ENCODE measurements at regions not wholly inside any gene's neighbourhood (a gene's known extent, or its start where the extent isn't known, plus 50 kb on each side); places are given as distances from the start of the nearest gene placed in this dataset.

- H3K4me3 ChIP-seq (ENCODE audit: low read length): no peak overlapping the region
- no peak overlapping the region for H3K27ac ChIP-seq (ENCODE audit: low read length)
- no peak overlapping the region for H3K9ac ChIP-seq (ENCODE audit: low read length)
- no peaks in the 10 kb centered on the region for H3K27me3 ChIP-seq (ENCODE audit: control insufficient read depth, insufficient read depth, low read length)
- peaks cover 4% of the 10 kb centered on the region for H3K4me1 ChIP-seq (ENCODE audit: control insufficient read depth, low read depth, low read length)
- no peaks in the 10 kb centered on the region for H3K36me3 ChIP-seq (ENCODE audit: control insufficient read depth, low read depth, low read length)
- no peaks in the 10 kb centered on the region for H3K9me3 ChIP-seq (ENCODE audit: control insufficient read depth, low read depth, low read length)
Observed at GRCh38 chr10:21238717-21239116, 286.8 kb downstream of the SKIDA1 start.

GRCh38 chr10:21238044-21238443 is 287.4 kb downstream of the SKIDA1 start:
- Histone ChIP-seq H3K4me1 (ENCODE audit: control insufficient read depth, low read depth, low read length) (peaks cover 4% of the 10 kb centered on the region), H3K36me3 (ENCODE audit: control insufficient read depth, low read depth, low read length) (no peaks in the 10 kb centered on the region), H3K9ac (ENCODE audit: low read length) (no peak overlapping the region), H3K4me3 (ENCODE audit: low read length) (no peak overlapping the region), H3K27me3 (ENCODE audit: control insufficient read depth, insufficient read depth, low read length) (no peaks in the 10 kb centered on the region), H3K9me3 (ENCODE audit: control insufficient read depth, low read depth, low read length) (no peaks in the 10 kb centered on the region), H3K27ac (ENCODE audit: low read length) (no peak overlapping the region)

GRCh38 chr10:21234761-21235160 is 290.7 kb downstream of the SKIDA1 start:
- no peak overlapping the region for H3K9ac ChIP-seq (ENCODE audit: low read length)
- no peaks in the 10 kb centered on the region for H3K4me1 ChIP-seq (ENCODE audit: control insufficient read depth, low read depth, low read length)
- H3K27me3 ChIP-seq (ENCODE audit: control insufficient read depth, insufficient read depth, low read length): no peaks in the 10 kb centered on the region
- H3K9me3 ChIP-seq (ENCODE audit: control insufficient read depth, low read depth, low read length): peaks cover 7% of the 10 kb centered on the region
- no peak overlapping the region for H3K4me3 ChIP-seq (ENCODE audit: low read length)
- H3K27ac ChIP-seq (ENCODE audit: low read length): no peak overlapping the region
- no peaks in the 10 kb centered on the region for H3K36me3 ChIP-seq (ENCODE audit: control insufficient read depth, low read depth, low read length)

- H3K4me3 ChIP-seq (ENCODE audit: low read length): no peak overlapping the region
- H3K36me3 ChIP-seq (ENCODE audit: control insufficient read depth, low read depth, low read length): no peaks in the 10 kb centered on the region
- H3K4me1 ChIP-seq (ENCODE audit: control insufficient read depth, low read depth, low read length): no peaks in the 10 kb centered on the region
- H3K27me3 ChIP-seq (ENCODE audit: control insufficient read depth, insufficient read depth, low read length): no peaks in the 10 kb centered on the region
- no peak overlapping the region for H3K9ac ChIP-seq (ENCODE audit: low read length)
- peaks cover 7% of the 10 kb centered on the region for H3K9me3 ChIP-seq (ENCODE audit: control insufficient read depth, low read depth, low read length)
- no peak overlapping the region for H3K27ac ChIP-seq (ENCODE audit: low read length)
Observed at GRCh38 chr10:21230219-21230618, 295.3 kb downstream of the SKIDA1 start.

GRCh38 chr10:21217748-21218367 is 307.6 kb downstream of the SKIDA1 start:
- Histone ChIP-seq H3K4me3 (ENCODE audit: low read length) (no peak overlapping the region), H3K36me3 (ENCODE audit: control insufficient read depth, low read depth, low read length) (no peaks in the 10 kb centered on the region), H3K27me3 (ENCODE audit: control insufficient read depth, insufficient read depth, low read length) (no peaks in the 10 kb centered on the region), H3K9ac (ENCODE audit: low read length) (no peak overlapping the region), H3K9me3 (ENCODE audit: control insufficient read depth, low read depth, low read length) (no peaks in the 10 kb centered on the region), H3K4me1 (ENCODE audit: control insufficient read depth, low read depth, low read length) (no peaks in the 10 kb centered on the region), H3K27ac (ENCODE audit: low read length) (no peak overlapping the region)

GRCh38 chr10:21217107-21217506 is 308.4 kb downstream of the SKIDA1 start:
- Histone ChIP-seq H3K27ac (ENCODE audit: low read length) (no peak overlapping the region), H3K27me3 (ENCODE audit: control insufficient read depth, insufficient read depth, low read length) (no peaks in the 10 kb centered on the region), H3K36me3 (ENCODE audit: control insufficient read depth, low read depth, low read length) (no peaks in the 10 kb centered on the region), H3K9me3 (ENCODE audit: control insufficient read depth, low read depth, low read length) (no peaks in the 10 kb centered on the region), H3K4me3 (ENCODE audit: low read length) (no peak overlapping the region), H3K9ac (ENCODE audit: low read length) (no peak overlapping the region), H3K4me1 (ENCODE audit: control insufficient read depth, low read depth, low read length) (no peaks in the 10 kb centered on the region)

GRCh38 chr10:21214329-21214728 is 311.2 kb downstream of the SKIDA1 start:
- Histone ChIP-seq H3K4me1 (ENCODE audit: control insufficient read depth, low read depth, low read length) (no peaks in the 10 kb centered on the region), H3K9me3 (ENCODE audit: control insufficient read depth, low read depth, low read length) (no peaks in the 10 kb centered on the region), H3K27ac (ENCODE audit: low read length) (no peak overlapping the region), H3K4me3 (ENCODE audit: low read length) (no peak overlapping the region), H3K27me3 (ENCODE audit: control insufficient read depth, insufficient read depth, low read length) (no peaks in the 10 kb centered on the region), H3K36me3 (ENCODE audit: control insufficient read depth, low read depth, low read length) (no peaks in the 10 kb centered on the region), H3K9ac (ENCODE audit: low read length) (no peak overlapping the region)

- Histone ChIP-seq H3K4me3 (ENCODE audit: low read length) (no peak overlapping the region), H3K27me3 (ENCODE audit: control insufficient read depth, insufficient read depth, low read length) (no peaks in the 10 kb centered on the region), H3K36me3 (ENCODE audit: control insufficient read depth, low read depth, low read length) (no peaks in the 10 kb centered on the region), H3K9ac (ENCODE audit: low read length) (no peak overlapping the region), H3K27ac (ENCODE audit: low read length) (no peak overlapping the region), H3K4me1 (ENCODE audit: control insufficient read depth, low read depth, low read length) (no peaks in the 10 kb centered on the region), H3K9me3 (ENCODE audit: control insufficient read depth, low read depth, low read length) (no peaks in the 10 kb centered on the region)
Observed at GRCh38 chr10:21213381-21213780, 312.1 kb downstream of the SKIDA1 start.

GRCh38 chr10:21212912-21213311 is 312.6 kb downstream of the SKIDA1 start:
- Histone ChIP-seq H3K4me1 (ENCODE audit: control insufficient read depth, low read depth, low read length) (no peaks in the 10 kb centered on the region), H3K9me3 (ENCODE audit: control insufficient read depth, low read depth, low read length) (no peaks in the 10 kb centered on the region), H3K27me3 (ENCODE audit: control insufficient read depth, insufficient read depth, low read length) (no peaks in the 10 kb centered on the region), H3K9ac (ENCODE audit: low read length) (no peak overlapping the region), H3K36me3 (ENCODE audit: control insufficient read depth, low read depth, low read length) (no peaks in the 10 kb centered on the region), H3K27ac (ENCODE audit: low read length) (no peak overlapping the region), H3K4me3 (ENCODE audit: low read length) (no peak overlapping the region)

- H3K27ac ChIP-seq (ENCODE audit: low read length): no peak overlapping the region
- no peaks in the 10 kb centered on the region for H3K9me3 ChIP-seq (ENCODE audit: control insufficient read depth, low read depth, low read length)
- no peak overlapping the region for H3K9ac ChIP-seq (ENCODE audit: low read length)
- no peaks in the 10 kb centered on the region for H3K4me1 ChIP-seq (ENCODE audit: control insufficient read depth, low read depth, low read length)
- no peaks in the 10 kb centered on the region for H3K27me3 ChIP-seq (ENCODE audit: control insufficient read depth, insufficient read depth, low read length)
- H3K36me3 ChIP-seq (ENCODE audit: control insufficient read depth, low read depth, low read length): no peaks in the 10 kb centered on the region
- no peak overlapping the region for H3K4me3 ChIP-seq (ENCODE audit: low read length)
Observed at GRCh38 chr10:21212348-21212747, 313.1 kb downstream of the SKIDA1 start.

GRCh38 chr10:21209495-21209894 is 312.4 kb upstream of the NEBL start:
- no peaks in the 10 kb centered on the region for H3K4me1 ChIP-seq (ENCODE audit: control insufficient read depth, low read depth, low read length)
- H3K36me3 ChIP-seq (ENCODE audit: control insufficient read depth, low read depth, low read length): no peaks in the 10 kb centered on the region
- H3K9me3 ChIP-seq (ENCODE audit: control insufficient read depth, low read depth, low read length): no peaks in the 10 kb centered on the region
- H3K27ac ChIP-seq (ENCODE audit: low read length): no peak overlapping the region
- no peak overlapping the region for H3K4me3 ChIP-seq (ENCODE audit: low read length)
- no peak overlapping the region for H3K9ac ChIP-seq (ENCODE audit: low read length)
- H3K27me3 ChIP-seq (ENCODE audit: control insufficient read depth, insufficient read depth, low read length): no peaks in the 10 kb centered on the region

GRCh38 chr10:21208666-21209316 is 311.7 kb upstream of the NEBL start:
- Histone ChIP-seq H3K9me3 (ENCODE audit: control insufficient read depth, low read depth, low read length) (no peaks in the 10 kb centered on the region), H3K9ac (ENCODE audit: low read length) (no peak overlapping the region), H3K36me3 (ENCODE audit: control insufficient read depth, low read depth, low read length) (no peaks in the 10 kb centered on the region), H3K27ac (ENCODE audit: low read length) (no peak overlapping the region), H3K4me1 (ENCODE audit: control insufficient read depth, low read depth, low read length) (no peaks in the 10 kb centered on the region), H3K27me3 (ENCODE audit: control insufficient read depth, insufficient read depth, low read length) (no peaks in the 10 kb centered on the region), H3K4me3 (ENCODE audit: low read length) (no peak overlapping the region)
